CD4-positive, alpha-beta T cell (primary cell): ENCODE measurements at regions not wholly inside any gene's neighbourhood (a gene's known extent, or its start where the extent isn't known, plus 50 kb on each side); places are given as distances from the start of the nearest gene placed in this dataset.

ENCODE experiments used
- ATAC-seq: fragments of 200-7000 bp; cut with Tn5 transposase; one replicate; pipeline ENCODE4 v1.10.0; 2022; ENCODE audit warnings: mild to moderate bottlenecking; ENCODE audit not compliant: poor library complexity
- CTCF ChIA-PET: fragments of 350-600 bp; sonication (Branson Sonifier 250); formaldehyde crosslinking; loops from one replicate; lab custom pipeline; 2021; ENCODE audit warnings: antibody characterized with exemption, inconsistent platforms; lab: Charles Lee
- POLR2A ChIA-PET: fragments of 350-600 bp; sonication (Branson Sonifier 250); formaldehyde crosslinking; loops from one replicate; lab custom pipeline; 2021; ENCODE audit warnings: antibody characterized with exemption, inconsistent platforms; lab: Charles Lee
- DNase-seq, 14 experiments: peaks; one replicate each; pipeline ENCODE4 v3.0.0-alpha.2; 2013 to 2020; ENCODE audit warnings: mixed read lengths in 2 of 14
- H3K27ac ChIP-seq, 2 donors: one replicate each; pipeline versions ENCODE4 v1.5.1 to v1.7.0; 2013; ENCODE audit warnings: low read length in 2 of 2, low read depth in 1 of 2, mild to moderate bottlenecking in 1 of 2
- H3K27me3 ChIP-seq, 2 experiments: 1 replicate in 1 of 2; 2 replicates in 1 of 2; pipeline versions ENCODE4 v1.6.1 to v1.7.0; 2013; ENCODE audit warnings: low read length in 2 of 2, control low read depth in 1 of 2, mild to moderate bottlenecking in 1 of 2, moderate library complexity in 1 of 2; ENCODE audit not compliant: insufficient read depth in 2 of 2, control insufficient read depth in 1 of 2
- H3K36me3 ChIP-seq: one replicate; pipeline ENCODE4 v1.6.1; 2013; ENCODE audit warnings: low read length, control low read depth; ENCODE audit not compliant: insufficient read depth
- H3K4me1 ChIP-seq: one replicate; pipeline ENCODE4 v1.6.1; 2013; ENCODE audit warnings: low read length, control low read depth; ENCODE audit not compliant: insufficient read depth
- H3K4me3 ChIP-seq: one replicate; pipeline ENCODE4 v1.5.1; 2013; ENCODE audit warnings: mild to moderate bottlenecking, low read length, moderate library complexity
- H3K9me3 ChIP-seq, 2 experiments: 1 replicate in 1 of 2; 2 replicates in 1 of 2; pipeline versions ENCODE4 v1.6.1 to v1.7.0; 2013; ENCODE audit warnings: low read length in 2 of 2, mild to moderate bottlenecking in 2 of 2, control low read depth in 1 of 2, moderate library complexity in 1 of 2; ENCODE audit not compliant: control insufficient read depth in 1 of 2, insufficient read depth in 1 of 2
- H3K27ac Mint-ChIP-seq: one replicate; pipeline ENCODE4 v1.8.0; 2020; ENCODE audit warnings: mixed read lengths
- H3K27me3 Mint-ChIP-seq: one replicate; pipeline ENCODE4 v1.8.0; 2021; ENCODE audit warnings: mixed read lengths
- H3K36me3 Mint-ChIP-seq: one replicate; pipeline ENCODE4 v1.8.0; 2021; ENCODE audit warnings: low read depth, mixed read lengths
- H3K4me1 Mint-ChIP-seq: one replicate; pipeline ENCODE4 v1.8.0; 2021; ENCODE audit warnings: low read depth, mixed read lengths
- H3K4me3 Mint-ChIP-seq: one replicate; pipeline ENCODE4 v1.8.0; 2020; ENCODE audit warnings: mild to moderate bottlenecking, mixed read lengths
- H3K9me3 Mint-ChIP-seq: one replicate; pipeline ENCODE4 v1.8.0; 2020; ENCODE audit warnings: mixed read lengths
- intact Hi-C, 2 experiments: fragments of 100-400 bp; cut with DNase I in 1 of 2; cut with micrococcal nuclease in 1 of 2; formaldehyde crosslinking; loops; one replicate each; pipeline versions ENCODE4 v1.15.1 to v1.9.0; 2023 to 2025; cut with DNase I, micrococcal nuclease
- TF ChIP-seq, protein P1 (sequence below): fragments of 200-600 bp; IDR thresholded peaks from one replicate; pipeline ENCODE4 v1.8.0; 2022; ENCODE audit warnings: antibody characterized with exemption, mild to moderate bottlenecking

DNA sequence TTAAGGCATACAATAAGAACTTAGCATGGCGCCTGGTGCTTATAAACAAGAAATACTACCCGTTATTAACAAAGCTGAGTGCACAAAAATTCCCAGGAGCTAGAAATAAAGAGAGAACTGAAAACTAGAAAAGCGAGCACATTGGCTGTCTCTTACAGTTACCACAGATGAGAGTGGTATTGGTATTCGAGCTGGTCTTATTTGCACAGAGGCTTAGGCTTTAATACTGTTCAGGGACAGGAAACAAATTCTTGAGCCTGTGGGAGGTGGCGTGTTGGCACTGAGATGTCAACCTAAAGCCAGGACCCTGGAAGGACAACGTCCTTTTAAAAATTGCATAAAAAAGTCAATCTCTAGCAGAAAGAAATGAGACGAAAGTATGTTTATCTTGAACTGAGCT is 67.3 kb upstream of the IGFBP2 start:
- Histone ChIP-seq H3K27me3 (no peaks in the 10 kb centered on the region), H3K9me3 (peaks cover 0 to 5% of the 10 kb centered on the region in 2 experiments), H3K27ac (no peak overlapping the region), H3K36me3 (no peaks in the 10 kb centered on the region), H3K4me3 (no peak overlapping the region), H3K4me1 (no peaks in the 10 kb centered on the region)
- POLR2A ChIA-PET, result no interaction called here
- CTCF ChIA-PET, result no interaction called here
- TF ChIP-seq, protein P1, sequence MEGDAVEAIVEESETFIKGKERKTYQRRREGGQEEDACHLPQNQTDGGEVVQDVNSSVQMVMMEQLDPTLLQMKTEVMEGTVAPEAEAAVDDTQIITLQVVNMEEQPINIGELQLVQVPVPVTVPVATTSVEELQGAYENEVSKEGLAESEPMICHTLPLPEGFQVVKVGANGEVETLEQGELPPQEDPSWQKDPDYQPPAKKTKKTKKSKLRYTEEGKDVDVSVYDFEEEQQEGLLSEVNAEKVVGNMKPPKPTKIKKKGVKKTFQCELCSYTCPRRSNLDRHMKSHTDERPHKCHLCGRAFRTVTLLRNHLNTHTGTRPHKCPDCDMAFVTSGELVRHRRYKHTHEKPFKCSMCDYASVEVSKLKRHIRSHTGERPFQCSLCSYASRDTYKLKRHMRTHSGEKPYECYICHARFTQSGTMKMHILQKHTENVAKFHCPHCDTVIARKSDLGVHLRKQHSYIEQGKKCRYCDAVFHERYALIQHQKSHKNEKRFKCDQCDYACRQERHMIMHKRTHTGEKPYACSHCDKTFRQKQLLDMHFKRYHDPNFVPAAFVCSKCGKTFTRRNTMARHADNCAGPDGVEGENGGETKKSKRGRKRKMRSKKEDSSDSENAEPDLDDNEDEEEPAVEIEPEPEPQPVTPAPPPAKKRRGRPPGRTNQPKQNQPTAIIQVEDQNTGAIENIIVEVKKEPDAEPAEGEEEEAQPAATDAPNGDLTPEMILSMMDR, result no peak
- DNase-seq (no peak), ATAC-seq (no peak)
- Mint-ChIP-seq H3K27ac (no peak overlapping the region), H3K4me3 (no peak overlapping the region), H3K27me3 (peaks cover 12% of the 10 kb centered on the region), H3K9me3 (peaks cover 3% of the 10 kb centered on the region), H3K36me3 (no peaks in the 10 kb centered on the region), H3K4me1 (no peaks in the 10 kb centered on the region)
- intact Hi-C loops, result no loop called here

DNA sequence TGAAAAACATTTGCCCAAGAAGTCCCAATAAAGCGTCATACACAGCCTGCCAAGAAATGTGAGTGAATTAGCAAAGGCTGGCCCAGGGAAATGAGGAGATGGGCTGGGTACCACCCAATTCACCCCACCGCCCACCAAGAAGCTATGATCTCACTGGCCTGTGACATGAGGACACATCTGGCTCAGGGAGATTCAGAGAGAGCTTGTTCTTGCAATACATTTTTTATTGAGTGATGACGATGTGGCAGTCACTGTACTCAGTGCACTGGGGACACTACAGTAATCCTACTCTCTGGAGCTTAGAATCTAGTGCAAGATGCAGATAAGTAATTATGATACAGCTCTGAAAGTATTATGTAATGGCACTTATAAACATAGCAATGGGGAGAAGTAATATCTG is 64.6 kb upstream of the IGFBP2 start:
- no peak for ATAC-seq
- peaks cover 0 to 6% of the 10 kb centered on the region in 2 experiments for H3K9me3 ChIP-seq
- POLR2A ChIA-PET, result no interaction called here
- H3K4me1 ChIP-seq, result no peaks in the 10 kb centered on the region
- no peak overlapping the region for H3K4me3 ChIP-seq
- H3K27me3 Mint-ChIP-seq, result no peaks in the 10 kb centered on the region
- TF ChIP-seq, protein P1, result no peak
- intact Hi-C loops, result no loop called here
- peaks cover 8% of the 10 kb centered on the region for H3K9me3 Mint-ChIP-seq
- no peaks in the 10 kb centered on the region for H3K36me3 Mint-ChIP-seq
- no peaks in the 10 kb centered on the region for H3K36me3 ChIP-seq
- H3K27me3 ChIP-seq, result no peaks in the 10 kb centered on the region
- CTCF ChIA-PET, result no interaction called here
- H3K27ac ChIP-seq, result no peak overlapping the region
- H3K4me1 Mint-ChIP-seq, result no peaks in the 10 kb centered on the region
- H3K27ac Mint-ChIP-seq, result no peak overlapping the region
- H3K4me3 Mint-ChIP-seq, result no peak overlapping the region
- no peak for DNase-seq

DNA sequence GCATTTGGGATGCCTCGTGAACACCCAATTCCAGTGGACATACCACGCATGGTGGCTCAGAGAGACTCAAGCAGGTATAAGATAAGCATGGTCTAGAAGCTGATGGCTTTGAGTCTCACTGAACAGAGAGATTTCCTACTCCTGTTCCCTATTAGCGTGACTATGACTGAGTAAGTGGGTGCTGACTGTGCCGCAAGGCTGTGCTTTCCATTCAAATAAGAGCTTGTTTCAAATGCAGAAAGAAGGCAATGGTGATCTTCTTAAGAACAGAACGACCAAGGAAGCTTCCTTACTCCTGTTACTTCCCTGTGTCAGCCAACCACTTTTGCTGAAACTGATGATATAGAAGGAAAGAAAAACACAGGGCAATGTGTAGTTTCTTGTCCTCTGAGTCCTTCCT is 63.5 kb upstream of the IGFBP2 start:
- Histone ChIP-seq H3K9me3 (peaks cover 0 to 6% of the 10 kb centered on the region in 2 experiments), H3K36me3 (no peaks in the 10 kb centered on the region), H3K27me3 (no peaks in the 10 kb centered on the region), H3K4me3 (no peak overlapping the region), H3K27ac (no peak overlapping the region), H3K4me1 (no peaks in the 10 kb centered on the region)
- intact Hi-C loops, result no loop called here
- Mint-ChIP-seq H3K27me3 (no peaks in the 10 kb centered on the region), H3K4me1 (no peaks in the 10 kb centered on the region), H3K36me3 (no peaks in the 10 kb centered on the region), H3K9me3 (peaks cover 5% of the 10 kb centered on the region), H3K27ac (no peak overlapping the region), H3K4me3 (no peak overlapping the region)
- DNase-seq (no peak), ATAC-seq (no peak)
- ChIA-PET POLR2A (no interaction called here), CTCF (no interaction called here)
- TF ChIP-seq, protein P1, result no peak
